ENCODE measurements at regions not wholly inside any gene's neighbourhood (a gene's known extent, or its start where the extent isn't known, plus 50 kb on each side); places are given as distances from the start of the nearest gene placed in this dataset.

GRCh38 chr9:134233022-134233421 is 68.7 kb upstream of the RNU6ATAC start:
- no peak for DNase-seq
- no peak for TF ChIP-seq POLR2A (IDR thresholded peaks at IDR 0.05; ENCODE audit: low read length)
- TF ChIP-seq GATA1 (IDR thresholded peaks at IDR 0.05; ENCODE audit: low read depth, low read length) = no peak

- TF ChIP-seq GATA1 (IDR thresholded peaks at IDR 0.05; ENCODE audit: low read depth, low read length) = no peak
- no peak for TF ChIP-seq POLR2A (IDR thresholded peaks at IDR 0.05; ENCODE audit: low read length)
- DNase-seq = no peak
Measured at GRCh38 chr9:134234001-134234660, 69.8 kb upstream of the RNU6ATAC start.

GRCh38 chr9:134234687-134235359 is 70.5 kb upstream of the RNU6ATAC start:
- no peak for DNase-seq
- TF ChIP-seq GATA1 (IDR thresholded peaks at IDR 0.05; ENCODE audit: low read depth, low read length) (no peak), POLR2A (IDR thresholded peaks at IDR 0.05; ENCODE audit: low read length) (no peak)

GRCh38 chr9:134235366-134235765 is 71.0 kb upstream of the RNU6ATAC start:
- TF ChIP-seq POLR2A (IDR thresholded peaks at IDR 0.05; ENCODE audit: low read length) (no peak), GATA1 (IDR thresholded peaks at IDR 0.05; ENCODE audit: low read depth, low read length) (no peak)

GRCh38 chr9:134236001-134236421 is 71.6 kb upstream of the RNU6ATAC start:
- TF ChIP-seq POLR2A (IDR thresholded peaks at IDR 0.05; ENCODE audit: low read length) (no peak), GATA1 (IDR thresholded peaks at IDR 0.05; ENCODE audit: low read depth, low read length) (no peak)
- DNase-seq = no peak

More at GRCh38 chr9:134235366-134235765, 71.0 kb upstream of the RNU6ATAC start:
- no peak for DNase-seq

GRCh38 chr9:134236935-134237629 is 72.7 kb upstream of the RNU6ATAC start:
- TF ChIP-seq GATA1 (IDR thresholded peaks at IDR 0.05; ENCODE audit: low read depth, low read length) = no peak
- TF ChIP-seq POLR2A (IDR thresholded peaks at IDR 0.05; ENCODE audit: low read length) = no peak
- DNase-seq = no peak

- TF ChIP-seq POLR2A (IDR thresholded peaks at IDR 0.05; ENCODE audit: low read length) (no peak), GATA1 (IDR thresholded peaks at IDR 0.05; ENCODE audit: low read depth, low read length) (no peak)
- DNase-seq = no peak
Measured at GRCh38 chr9:134237630-134238265, 73.4 kb upstream of the RNU6ATAC start.

- TF ChIP-seq POLR2A (IDR thresholded peaks at IDR 0.05; ENCODE audit: low read length) = no peak
- no peak for DNase-seq
Measured at GRCh38 chr9:134239130-134239903, 75.0 kb upstream of the RNU6ATAC start.

- TF ChIP-seq POLR2A (IDR thresholded peaks at IDR 0.05; ENCODE audit: low read length) (no peak), GATA1 (IDR thresholded peaks at IDR 0.05; ENCODE audit: low read depth, low read length) (no peak)
- no peak for DNase-seq
Measured at GRCh38 chr9:134239939-134240338, 75.6 kb upstream of the RNU6ATAC start.

- TF ChIP-seq POLR2A (IDR thresholded peaks at IDR 0.05; ENCODE audit: low read length) (no peak), GATA1 (IDR thresholded peaks at IDR 0.05; ENCODE audit: low read depth, low read length) (no peak)
- DNase-seq = no peak
Measured at GRCh38 chr9:134240361-134240760, 76.0 kb upstream of the RNU6ATAC start.

GRCh38 chr9:134242706-134243105 is 78.3 kb upstream of the RNU6ATAC start:
- no peak for TF ChIP-seq POLR2A (IDR thresholded peaks at IDR 0.05; ENCODE audit: low read length)
- TF ChIP-seq GATA1 (IDR thresholded peaks at IDR 0.05; ENCODE audit: low read depth, low read length) = no peak
- DNase-seq = no peak

- DNase-seq = no peak
Measured at GRCh38 chr9:134243778-134244467, 79.6 kb upstream of the RNU6ATAC start.

GRCh38 chr9:134245179-134245578 is 80.8 kb upstream of the RNU6ATAC start:
- TF ChIP-seq POLR2A (IDR thresholded peaks at IDR 0.05; ENCODE audit: low read length) (no peak), GATA1 (IDR thresholded peaks at IDR 0.05; ENCODE audit: low read depth, low read length) (no peak)
- DNase-seq = no peak

More at GRCh38 chr9:134243778-134244467, 79.6 kb upstream of the RNU6ATAC start:
- no peak for TF ChIP-seq POLR2A (IDR thresholded peaks at IDR 0.05; ENCODE audit: low read length)
- no peak for TF ChIP-seq GATA1 (IDR thresholded peaks at IDR 0.05; ENCODE audit: low read depth, low read length)

Data from erythroblast (primary cell).